ENCODE measurements at regions not wholly inside any gene's neighbourhood (a gene's known extent, or its start where the extent isn't known, plus 50 kb on each side); places are given as distances from the start of the nearest gene placed in this dataset.
"Not testable (repeated sequence)": the region's sequence is repeated elsewhere in the genome, so short reads cannot be mapped to it uniquely, and the experiment has no call there.

DNA sequence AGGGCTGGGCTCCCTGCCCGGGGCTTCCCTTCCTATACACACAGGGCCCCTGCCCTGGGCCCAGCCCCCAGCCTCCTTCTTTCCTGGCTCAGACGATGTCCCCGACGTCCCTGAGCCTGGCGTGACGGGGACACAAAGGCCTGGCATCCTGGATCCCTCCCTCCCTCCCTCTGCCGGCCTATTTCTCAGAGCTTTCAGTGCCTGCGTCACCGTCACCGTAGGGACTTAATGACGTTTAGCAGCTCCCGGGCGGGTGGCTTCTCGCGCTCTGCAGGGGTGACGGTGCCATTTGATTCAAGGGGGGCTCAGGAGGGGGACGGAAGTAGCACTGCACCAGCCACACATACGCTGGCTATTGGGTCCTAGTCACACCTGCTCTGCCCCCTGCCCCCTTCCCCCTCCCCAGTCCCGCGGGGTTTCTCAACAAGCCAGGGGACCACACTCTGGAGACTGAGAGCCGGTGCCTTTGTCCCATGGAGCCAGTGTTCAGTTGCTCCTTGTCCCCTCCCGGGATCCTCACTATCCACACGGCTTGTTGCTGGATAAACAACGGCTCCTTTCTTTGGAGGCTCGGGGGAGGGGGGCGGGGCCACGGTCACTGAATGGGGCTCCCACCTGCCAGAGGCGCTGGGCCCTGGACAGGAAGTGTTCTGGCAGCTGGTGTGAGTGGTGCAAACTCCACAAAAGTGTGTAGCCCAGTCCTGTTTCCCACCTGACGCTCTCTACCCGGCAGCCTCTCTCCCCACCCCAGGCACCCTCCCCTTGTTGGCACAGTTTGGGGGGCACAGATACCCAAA is 4366.7 kb upstream of the TPTE start:
- not testable (repeated sequence) for FAIRE-seq; H3K36me3 ChIP-seq (ENCODE audit: control insufficient read depth, insufficient read depth, low read length); DNase-seq (ENCODE audit: low read depth); H3K27me3 ChIP-seq (ENCODE audit: control insufficient read depth, insufficient read depth, low read length); H3K4me3 ChIP-seq (ENCODE audit: low read depth, low read length)

DNA sequence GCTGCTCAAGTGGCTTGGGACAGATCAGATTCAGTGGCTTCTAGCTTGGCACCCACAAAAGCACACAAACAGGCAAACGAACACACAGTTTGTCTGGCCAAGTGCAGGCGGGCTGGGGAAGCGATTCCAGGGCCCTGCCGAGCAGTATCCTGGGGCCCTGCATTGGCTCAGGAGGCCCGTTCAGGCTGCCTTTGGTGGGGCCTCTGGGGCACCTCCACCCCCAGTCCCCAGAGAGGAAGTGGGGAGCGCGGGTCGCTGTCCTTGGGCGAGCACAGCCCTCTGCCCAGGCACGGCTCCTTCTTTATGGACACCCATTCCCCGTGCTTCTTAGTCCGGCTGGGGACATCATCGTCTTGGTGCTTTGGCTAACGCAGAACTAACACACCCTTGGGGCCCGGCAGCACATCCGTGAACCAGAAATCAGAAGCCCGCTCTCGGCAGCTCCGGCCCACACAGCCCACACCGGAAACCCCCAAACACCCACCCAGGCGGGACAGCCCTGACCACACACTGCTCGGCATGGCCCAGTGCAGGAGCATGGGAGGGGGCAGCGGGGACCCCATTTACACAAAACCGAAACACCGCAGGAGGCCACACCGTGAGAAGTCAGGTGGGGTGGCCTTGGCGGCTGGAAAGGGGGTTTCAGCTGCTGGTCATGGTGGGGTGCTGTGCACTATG is 4364.5 kb upstream of the TPTE start:
- not testable (repeated sequence) for DNase-seq (ENCODE audit: low read depth); FAIRE-seq; H3K36me3 ChIP-seq (ENCODE audit: control insufficient read depth, insufficient read depth, low read length); H3K4me3 ChIP-seq (ENCODE audit: low read depth, low read length); H3K27me3 ChIP-seq (ENCODE audit: control insufficient read depth, insufficient read depth, low read length)

- H3K27me3 ChIP-seq (ENCODE audit: control insufficient read depth, insufficient read depth, low read length); FAIRE-seq; H3K4me3 ChIP-seq (ENCODE audit: low read depth, low read length); DNase-seq (ENCODE audit: low read depth); H3K36me3 ChIP-seq (ENCODE audit: control insufficient read depth, insufficient read depth, low read length): not testable (repeated sequence)
Measured at GRCh38 chr21:6157515-6157914, 4363.9 kb upstream of the TPTE start.

GRCh38 chr21:6158171-6158570 is 4363.2 kb upstream of the TPTE start:
- H3K27me3 ChIP-seq (ENCODE audit: control insufficient read depth, insufficient read depth, low read length); H3K4me3 ChIP-seq (ENCODE audit: low read depth, low read length); H3K36me3 ChIP-seq (ENCODE audit: control insufficient read depth, insufficient read depth, low read length); FAIRE-seq; DNase-seq (ENCODE audit: low read depth): not testable (repeated sequence)
